Heart left ventricle (tissue), 13 donors: ENCODE measurements at regions not wholly inside any gene's neighbourhood (a gene's known extent, or its start where the extent isn't known, plus 50 kb on each side); places are given as distances from the start of the nearest gene placed in this dataset.

ENCODE experiments used
- CTCF ChIP-seq, 12 donors: fragments of 200-600 bp; sonication (generic) in 4 of 12; IDR thresholded peaks; one replicate each; pipeline versions ENCODE4 v1.5.0 to v1.8.0; 2018 to 2022; ENCODE audit warnings: antibody characterized with exemption in 12 of 12, mild to moderate bottlenecking in 5 of 12
- POLR2A ChIP-seq, 2 donors: fragments of 450-650 bp; IDR thresholded peaks; one replicate each; pipeline ENCODE4 v1.6.1; 2017; ENCODE audit warnings: antibody characterized with exemption in 2 of 2, mild to moderate bottlenecking in 2 of 2, moderate library complexity in 2 of 2
- donor health status: ischemic (EF 13 %, LVEDD 7.1; RV severe dilation, severe dysfunction).
- donor health status: DM: no; HTN: yes; CAD: no.
- donor health status: DM: no; HTN: no; CAD: no.
- donor health status: ischemic (EF 25% LVEDD 6.9; RV normal size, moderate dysfunction).
- donor health status: ischemic (EF 25% LVEDD 5.7; RV mildly dilated, moderate dysfunction).
- donor health status: ischemic (EF 35%, LVEDD 5.7; RV mildly dilated, moderate dysfunction).
- donor health status: nonischemic (EF 11% LVEDD 7.7; RV severe dilation, severe dysfunction).
- donor health status: DM: yes; HTN: yes; CAD: no.
- donor health status: PGD.
- donor health status: ischemic (EF 29% LVEDD 5.4; RV normal size, mild dysfunction).
- donor health status: nonischemic (EF 23%, LVEDD 6.1; RV moderate dilation, normal function).

- no peak for TF ChIP-seq CTCF (IDR thresholded peaks at IDR 0.05)
- no peak for TF ChIP-seq POLR2A (IDR thresholded peaks at IDR 0.05)
Observed at GRCh38 chr9:1522219-1522767, 472.1 kb downstream of the DMRT2 start.
